Tibial nerve (tissue), 4 donors: ENCODE measurements at regions not wholly inside any gene's neighbourhood (a gene's known extent, or its start where the extent isn't known, plus 50 kb on each side); places are given as distances from the start of the nearest gene placed in this dataset.

Experiments
- DNase-seq, 2 donors: peaks; one replicate each; pipeline ENCODE4 v3.0.0-alpha.2; 2019; ENCODE audit warnings: low spot score in 2 of 2
- H3K27ac ChIP-seq, 4 donors: fragments of 200-600 bp; sonication (generic) in 3 of 4; one replicate each; pipeline ENCODE4 v1.5.1; 2017 to 2019; ENCODE audit warnings: mild to moderate bottlenecking in 1 of 4
- H3K27me3 ChIP-seq, 2 donors: fragments of 200-600 bp; sonication (generic) in 1 of 2; one replicate each; pipeline versions ENCODE4 v1.5.1 to v1.6.0; 2017 to 2019
- H3K36me3 ChIP-seq, 3 donors: fragments of 200-600 bp; sonication (generic); one replicate each; pipeline ENCODE4 v1.5.1; 2018 to 2019
- H3K4me1 ChIP-seq, 4 donors: fragments of 200-600 bp; sonication (generic) in 3 of 4; one replicate each; pipeline ENCODE4 v1.5.1; 2017 to 2019
- H3K4me3 ChIP-seq, 4 donors: fragments of 200-600 bp; sonication (generic) in 3 of 4; one replicate each; pipeline ENCODE4 v1.5.1; 2017 to 2019; ENCODE audit warnings: mild to moderate bottlenecking in 1 of 4, moderate library complexity in 1 of 4
- H3K9me3 ChIP-seq, 4 donors: fragments of 200-600 bp; sonication (generic) in 3 of 4; one replicate each; pipeline ENCODE4 v1.5.1; 2017 to 2019
- CTCF ChIP-seq, 5 experiments: fragments of 200-600 bp in 3 of 5; fragments of 450-650 bp in 2 of 5; sonication (generic) in 3 of 5; IDR thresholded peaks; one replicate each; pipeline ENCODE4 v1.5.1; 2016 to 2019; ENCODE audit warnings: antibody characterized with exemption in 5 of 5, mild to moderate bottlenecking in 3 of 5, moderate library complexity in 2 of 5
- EP300 ChIP-seq, 2 donors: sonication (generic); formaldehyde crosslinking; IDR thresholded peaks; one replicate each; pipeline ENCODE4 v1.6.1; 2017; ENCODE audit warnings: antibody characterized with exemption in 2 of 2, mild to moderate bottlenecking in 1 of 2
- POLR2A ChIP-seq, 2 donors: fragments of 450-650 bp; IDR thresholded peaks; one replicate each; pipeline ENCODE4 v1.6.1; 2017; ENCODE audit warnings: antibody characterized with exemption in 2 of 2, mild to moderate bottlenecking in 2 of 2, moderate library complexity in 2 of 2
- WGBS, 2 donors: methylation state at CpG; one replicate each; pipeline ENCODE4 v1.1.5; 2018; 5-methylcytosine and 5-hydroxymethylcytosine counted together

- peaks cover 0 to 17% (median 0%) of the 10 kb centered on the region in 4 donors for H3K9me3 ChIP-seq
- H3K27ac ChIP-seq = no peak overlapping the region
- H3K27me3 ChIP-seq = no peaks in the 10 kb centered on the region
- no peak for TF ChIP-seq POLR2A (IDR thresholded peaks at IDR 0.05)
- TF ChIP-seq EP300 (IDR thresholded peaks at IDR 0.05) = no peak
- TF ChIP-seq CTCF (IDR thresholded peaks at IDR 0.05) = no peak
- H3K4me1 ChIP-seq = no peaks in the 10 kb centered on the region
- DNase-seq = no peak
- WGBS, 2 donors = 87 to 89% methylated on average over 2 of the region's 2 CpGs
- H3K36me3 ChIP-seq = no peaks in the 10 kb centered on the region
- no peak overlapping the region for H3K4me3 ChIP-seq
These were observed 628.8 kb upstream of the RGMB start for GRCh38 chr5:98144710-98145109.

GRCh38 chr5:98157368-98157767 is 616.1 kb upstream of the RGMB start:
- TF ChIP-seq POLR2A (IDR thresholded peaks at IDR 0.05) = no peak
- no peak for TF ChIP-seq EP300 (IDR thresholded peaks at IDR 0.05)
- TF ChIP-seq CTCF (IDR thresholded peaks at IDR 0.05) = no peak
- no peaks in the 10 kb centered on the region for H3K9me3 ChIP-seq
- H3K27ac ChIP-seq = no peak overlapping the region
- no peaks in the 10 kb centered on the region for H3K36me3 ChIP-seq
- H3K27me3 ChIP-seq = no peaks in the 10 kb centered on the region
- H3K4me3 ChIP-seq = no peak overlapping the region
- 89 to 93% methylated on average over 4 of the region's 4 CpGs for WGBS, 2 donors
- H3K4me1 ChIP-seq = no peaks in the 10 kb centered on the region
- no peak for DNase-seq

- H3K27me3 ChIP-seq = no peaks in the 10 kb centered on the region
- 90 to 95% methylated on average over 6 of the region's 6 CpGs for WGBS, 2 donors
- H3K27ac ChIP-seq = no peak overlapping the region
- H3K4me3 ChIP-seq = no peak overlapping the region
- H3K9me3 ChIP-seq = no peaks in the 10 kb centered on the region
- no peaks in the 10 kb centered on the region for H3K36me3 ChIP-seq
- no peak for DNase-seq
- H3K4me1 ChIP-seq = no peaks in the 10 kb centered on the region
- TF ChIP-seq CTCF (IDR thresholded peaks at IDR 0.05) (no peak), POLR2A (IDR thresholded peaks at IDR 0.05) (no peak), EP300 (IDR thresholded peaks at IDR 0.05) (no peak)
These were observed 615.0 kb upstream of the RGMB start for GRCh38 chr5:98158440-98158839.

- DNase-seq = no peak
- H3K4me1 ChIP-seq = peaks cover 0 to 6% (median 0%) of the 10 kb centered on the region in 4 donors
- 39 to 48% methylated on average over 4 of the region's 4 CpGs for WGBS, 2 donors
- no peaks in the 10 kb centered on the region for H3K27me3 ChIP-seq
- no peak for TF ChIP-seq POLR2A (IDR thresholded peaks at IDR 0.05)
- H3K9me3 ChIP-seq = no peaks in the 10 kb centered on the region
- no peak overlapping the region for H3K4me3 ChIP-seq
- no peaks in the 10 kb centered on the region for H3K36me3 ChIP-seq
- no peak overlapping the region for H3K27ac ChIP-seq
These were observed 609.5 kb upstream of the RGMB start for GRCh38 chr5:98163796-98164493.

GRCh38 chr5:98168871-98169270 is 604.6 kb upstream of the RGMB start:
- Histone ChIP-seq H3K4me3 (no peak overlapping the region), H3K9me3 (no peaks in the 10 kb centered on the region), H3K27me3 (no peaks in the 10 kb centered on the region), H3K27ac (no peak overlapping the region), H3K4me1 (peaks cover 0 to 4% (median 0%) of the 10 kb centered on the region in 4 donors), H3K36me3 (no peaks in the 10 kb centered on the region)
- WGBS, 2 donors = 86 to 92% methylated on average over 2 of the region's 2 CpGs
- no peak for DNase-seq
- TF ChIP-seq CTCF (IDR thresholded peaks at IDR 0.05) (no peak), EP300 (IDR thresholded peaks at IDR 0.05) (no peak), POLR2A (IDR thresholded peaks at IDR 0.05) (no peak)
